Calu3 (cell line): ENCODE measurements at regions not wholly inside any gene's neighbourhood (a gene's known extent, or its start where the extent isn't known, plus 50 kb on each side); places are given as distances from the start of the nearest gene placed in this dataset.

Source experiments
- BruUV-seq: library from RNA; stranded (reverse); fragments of 400-500 nt; replicated peaks from 2 replicates; lab custom pipeline; 2021; lab: Mats Ljungman, UMichigan
- CTCF ChIA-PET: fragments of 300-600 bp; sonication (Branson Sonifier 250); formaldehyde crosslinking; loops from one replicate; lab custom pipeline; 2022; ENCODE audit warnings: antibody characterized with exemption; lab: Charles Lee
- DNase-seq: peaks from one replicate; pipeline ENCODE4 v3.0.0; 2022
- H3K27ac Mint-ChIP-seq: one replicate; pipeline ENCODE4 v1.8.0; 2022; ENCODE audit warnings: mixed read lengths; ENCODE audit not compliant: unreplicated experiment
- H3K27me3 Mint-ChIP-seq: one replicate; pipeline ENCODE4 v1.8.0; 2022; ENCODE audit warnings: mixed read lengths; ENCODE audit not compliant: unreplicated experiment
- H3K36me3 Mint-ChIP-seq: one replicate; pipeline ENCODE4 v1.8.0; 2022; ENCODE audit warnings: mild to moderate bottlenecking, moderate library complexity, mixed read lengths; ENCODE audit not compliant: insufficient read depth, unreplicated experiment
- H3K4me1 Mint-ChIP-seq: one replicate; pipeline ENCODE4 v1.8.0; 2022; ENCODE audit warnings: mild to moderate bottlenecking, low read depth, mixed read lengths; ENCODE audit not compliant: unreplicated experiment
- H3K4me3 Mint-ChIP-seq: one replicate; pipeline ENCODE4 v1.8.0; 2022; ENCODE audit warnings: mild to moderate bottlenecking, low read depth, moderate library complexity, mixed read lengths; ENCODE audit not compliant: unreplicated experiment
- H3K9me3 Mint-ChIP-seq: one replicate; pipeline ENCODE4 v1.8.0; 2022; ENCODE audit warnings: low read depth, mixed read lengths; ENCODE audit not compliant: unreplicated experiment
- CTCF ChIP-seq: fragments of 200-600 bp; IDR thresholded peaks from one replicate; pipeline ENCODE4 v1.8.0; 2022; ENCODE audit warnings: antibody characterized with exemption; ENCODE audit not compliant: unreplicated experiment
- intact Hi-C: fragments of 100-400 bp; cut with micrococcal nuclease; formaldehyde crosslinking; loops from one replicate; pipeline ENCODE4 v1.10.0; 2022; ENCODE audit not compliant: unreplicated experiment

- no peaks in the 10 kb centered on the region for H3K27me3 Mint-ChIP-seq
- H3K9me3 Mint-ChIP-seq, result peaks cover 15% of the 10 kb centered on the region
- intact Hi-C loops, result no loop called here
- no peak for DNase-seq
- no peak overlapping the region for H3K4me3 Mint-ChIP-seq
- CTCF ChIA-PET, result no interaction called here
- H3K27ac Mint-ChIP-seq, result no peak overlapping the region
- H3K36me3 Mint-ChIP-seq, result no peaks in the 10 kb centered on the region
- BruUV-seq, result no TSS peak
- H3K4me1 Mint-ChIP-seq, result no peaks in the 10 kb centered on the region
- no peak for TF ChIP-seq CTCF
Observed at GRCh38 chr3:166351461-166351860, 514.2 kb upstream of the BCHE start.

GRCh38 chr3:166340604-166341266 is 503.5 kb upstream of the BCHE start:
- intact Hi-C loops, result no loop called here
- Mint-ChIP-seq H3K27me3 (no peaks in the 10 kb centered on the region), H3K4me3 (no peak overlapping the region), H3K9me3 (peaks cover 5% of the 10 kb centered on the region), H3K36me3 (no peaks in the 10 kb centered on the region), H3K4me1 (no peaks in the 10 kb centered on the region), H3K27ac (no peak overlapping the region)
- CTCF ChIA-PET, result no interaction called here
- no peak for DNase-seq
- no peak for TF ChIP-seq CTCF
- no TSS peak for BruUV-seq

DNA sequence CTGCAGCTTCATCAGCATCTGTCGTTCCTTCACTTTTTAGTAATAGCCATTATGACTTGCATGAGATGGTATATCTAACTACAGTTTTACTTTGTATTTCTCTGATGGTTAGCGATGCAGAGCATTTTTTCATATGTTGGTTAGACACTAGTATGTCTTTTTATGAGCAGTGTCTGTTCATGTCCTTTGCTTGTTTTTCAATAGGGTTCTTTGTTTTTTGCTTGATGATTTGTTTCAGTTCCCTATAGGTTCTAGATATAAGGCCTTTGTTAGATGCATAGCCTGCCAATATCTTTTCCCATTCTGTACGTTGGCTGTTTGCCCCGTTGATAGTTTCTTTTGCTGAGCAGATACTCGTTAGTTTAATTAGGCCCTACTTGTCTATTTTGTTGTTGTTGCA is 487.2 kb upstream of the BCHE start:
- H3K9me3 Mint-ChIP-seq, result no peaks in the 10 kb centered on the region
- no peaks in the 10 kb centered on the region for H3K36me3 Mint-ChIP-seq
- no peaks in the 10 kb centered on the region for H3K27me3 Mint-ChIP-seq
- H3K27ac Mint-ChIP-seq, result no peak overlapping the region
- TF ChIP-seq CTCF, result no peak
- CTCF ChIA-PET, result interaction anchor here (1.0 kb wide), 1 partner anchor 33 kb away, joined by 3 read pairs; no protein-coding TSS in a partner anchor
- no TSS peak for BruUV-seq
- H3K4me3 Mint-ChIP-seq, result no peak overlapping the region
- no peaks in the 10 kb centered on the region for H3K4me1 Mint-ChIP-seq
- no peak for DNase-seq
- intact Hi-C loops, result no loop called here

DNA sequence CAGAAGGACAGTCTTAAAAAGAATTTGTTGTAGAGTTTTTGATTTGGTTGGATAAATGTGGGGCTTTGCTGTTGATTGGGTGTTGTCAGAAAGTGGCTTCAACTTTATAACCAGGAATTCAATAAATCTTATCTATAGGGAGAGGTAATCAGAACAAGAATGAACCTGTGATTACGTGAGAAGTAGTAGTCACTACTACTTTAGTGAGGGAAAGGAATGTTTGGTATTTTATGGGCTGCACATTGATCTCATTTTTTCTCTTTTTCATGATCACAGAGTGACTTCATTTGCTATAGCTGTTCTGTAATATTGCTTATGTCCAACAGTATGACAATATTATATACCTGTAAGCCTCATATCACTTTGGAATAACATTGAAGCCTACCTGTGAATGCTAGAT is 485.2 kb upstream of the BCHE start:
- Mint-ChIP-seq H3K4me1 (no peaks in the 10 kb centered on the region), H3K36me3 (no peaks in the 10 kb centered on the region), H3K27me3 (no peaks in the 10 kb centered on the region), H3K4me3 (no peak overlapping the region), H3K27ac (no peak overlapping the region), H3K9me3 (no peaks in the 10 kb centered on the region)
- no peak for DNase-seq
- no peak for TF ChIP-seq CTCF
- intact Hi-C loops, result no loop called here
- BruUV-seq, result no TSS peak
- CTCF ChIA-PET, result no interaction called here
